SHP77 treated with DMSO at 0.1 percent for 48 hours (cell line): ENCODE measurements at regions not wholly inside any gene's neighbourhood (a gene's known extent, or its start where the extent isn't known, plus 50 kb on each side); places are given as distances from the start of the nearest gene placed in this dataset.
"Not testable (repeated sequence)": the region's sequence is repeated elsewhere in the genome, so short reads cannot be mapped to it uniquely, and the experiment has no call there.

Source experiments
- DNase-seq: peaks from one replicate; lab custom pipeline; 2025; lab: John Stamatoyannopoulos, UW

DNA sequence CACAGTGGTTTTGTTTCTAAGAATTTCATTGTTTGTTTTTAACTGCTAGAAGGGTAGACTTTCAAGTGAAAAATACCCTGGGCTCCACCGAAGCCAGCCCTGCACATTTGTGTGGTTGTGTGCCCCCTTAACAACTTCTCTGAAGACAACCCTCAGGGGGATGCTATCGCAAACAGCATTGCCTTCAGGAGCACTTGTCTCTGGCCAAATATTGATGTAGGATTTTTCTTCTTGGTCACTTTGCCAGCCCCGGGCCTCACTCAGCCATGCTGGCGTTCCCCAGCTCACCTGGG, 69.2 kb upstream of the SERP2 start:
- DNase-seq = no peak

DNA sequence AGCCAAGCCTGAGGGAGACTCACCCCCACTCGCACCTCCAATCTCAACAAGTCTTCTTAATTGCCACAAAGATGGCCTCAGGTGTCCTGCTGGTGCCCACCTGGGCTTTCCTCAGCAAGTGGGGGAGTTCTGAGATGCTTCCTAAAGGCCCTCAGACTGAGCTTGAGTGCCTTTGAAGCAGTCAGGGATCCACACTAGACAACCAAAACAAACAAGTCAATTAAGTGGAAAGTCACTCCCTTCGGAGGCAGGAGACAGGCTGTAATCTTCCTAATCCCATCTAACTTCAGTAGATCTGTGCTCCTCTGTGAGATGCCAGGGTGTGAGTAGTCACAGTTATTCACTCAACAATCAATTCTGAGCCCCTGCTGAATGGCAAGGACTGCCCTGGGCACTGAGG, 68.3 kb upstream of the SERP2 start:
- DNase-seq = no peak

- peak; percentile 84 for DNase-seq
These were observed 67.7 kb upstream of the SERP2 start for GRCh38 chr13:44305917-44306370.

GRCh38 chr13:44306371-44307192, 67.0 kb upstream of the SERP2 start:
- DNase-seq = no peak

- no peak for DNase-seq
These were observed 66.4 kb upstream of the SERP2 start for GRCh38 chr13:44307255-44307654.

DNA sequence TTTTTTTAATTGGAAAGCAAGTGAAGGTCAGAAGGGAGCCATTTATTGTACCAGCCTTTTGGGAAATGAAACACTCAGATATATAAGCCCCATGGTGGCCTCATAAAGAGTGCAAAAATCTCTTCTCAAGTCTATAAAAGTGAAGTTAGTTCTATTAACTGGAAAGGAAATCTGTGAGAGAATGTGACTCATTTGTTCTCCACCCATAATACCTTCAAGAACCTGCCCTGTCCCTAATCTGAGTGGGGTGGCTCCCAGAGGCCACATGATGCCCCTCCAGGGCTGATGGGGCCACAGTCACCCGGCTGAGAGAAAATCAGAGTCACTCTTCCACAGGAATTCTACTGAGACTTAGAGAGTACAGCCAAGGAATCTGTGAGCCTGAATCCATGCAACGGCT, 65.8 kb upstream of the SERP2 start:
- no peak for DNase-seq

DNA sequence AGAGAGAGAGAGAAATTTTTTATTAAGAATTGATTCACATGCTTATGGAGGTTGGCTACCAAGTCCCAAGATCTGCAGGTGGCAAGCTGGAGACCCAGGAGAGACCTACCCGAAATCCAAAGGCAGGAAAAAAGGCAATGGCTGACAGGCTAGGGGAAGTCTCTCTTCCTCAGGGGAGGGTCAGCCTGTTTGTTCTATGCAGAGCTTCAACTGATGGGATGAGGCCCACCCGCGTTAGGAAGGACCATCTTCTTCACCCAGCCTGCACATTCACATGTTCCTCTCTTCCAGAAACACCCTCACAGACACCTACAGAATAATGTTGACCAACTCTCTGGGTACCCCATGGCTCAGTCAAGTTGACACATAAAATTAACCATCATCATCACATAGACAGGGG, 65.3 kb upstream of the SERP2 start:
- no peak for DNase-seq

GRCh38 chr13:44309794-44310757, 63.5 kb upstream of the SERP2 start:
- peak; percentile 85 for DNase-seq

- DNase-seq = peak; percentile 64
These were observed 62.4 kb upstream of the SERP2 start for GRCh38 chr13:44311011-44311780.

DNA sequence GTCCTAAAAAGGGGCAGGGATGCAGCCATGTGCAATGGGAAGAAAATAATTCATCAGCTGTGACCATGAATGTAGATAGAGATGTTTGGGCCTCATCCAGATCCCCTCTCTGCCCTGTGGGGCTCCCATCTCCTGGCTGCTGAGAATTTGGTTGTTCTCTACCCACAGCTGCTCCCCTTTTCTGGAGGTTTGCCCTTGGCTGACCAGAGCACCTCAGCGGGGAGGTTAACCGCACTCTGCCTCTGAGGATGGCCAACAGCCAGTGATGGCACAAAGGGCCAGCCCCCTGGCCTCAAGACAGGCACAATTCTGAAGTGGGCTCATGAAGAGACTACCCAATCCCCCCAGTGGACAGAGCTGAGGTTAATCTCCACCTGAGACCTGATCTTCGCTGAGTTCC, 61.5 kb upstream of the SERP2 start:
- no peak for DNase-seq

DNA sequence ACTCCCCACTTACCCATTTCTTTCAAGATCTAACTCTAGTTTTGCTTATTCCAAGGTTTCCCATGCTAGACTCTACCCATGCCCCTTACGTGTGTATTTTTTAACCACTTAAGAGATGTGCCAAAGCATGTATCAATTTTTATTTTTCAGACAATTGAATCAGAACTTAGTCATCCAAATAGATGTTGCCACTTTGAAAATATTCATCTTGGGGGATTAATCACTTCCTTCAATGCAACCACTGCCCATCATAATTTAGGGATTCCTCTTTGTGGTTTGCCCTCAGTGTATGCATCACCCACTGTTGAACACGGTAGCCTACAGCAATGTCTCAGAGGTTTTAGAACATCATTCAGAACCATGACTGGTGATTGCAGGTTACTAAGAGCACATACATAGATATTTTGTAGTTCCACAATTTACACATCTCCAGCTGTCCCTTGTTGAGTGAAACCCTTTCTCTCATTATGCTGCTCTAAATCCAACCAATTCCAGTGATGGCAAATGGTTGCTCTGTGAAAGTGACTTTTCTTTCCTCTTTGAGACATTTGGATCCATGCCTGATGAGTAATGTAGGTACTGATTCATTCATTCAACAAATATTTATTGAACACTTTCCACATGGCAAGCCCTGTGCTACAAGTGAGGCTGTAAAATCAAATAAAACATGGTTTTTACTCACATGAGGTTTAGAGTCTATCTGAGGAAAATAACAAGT, 60.6 kb upstream of the SERP2 start:
- DNase-seq = no peak

DNA sequence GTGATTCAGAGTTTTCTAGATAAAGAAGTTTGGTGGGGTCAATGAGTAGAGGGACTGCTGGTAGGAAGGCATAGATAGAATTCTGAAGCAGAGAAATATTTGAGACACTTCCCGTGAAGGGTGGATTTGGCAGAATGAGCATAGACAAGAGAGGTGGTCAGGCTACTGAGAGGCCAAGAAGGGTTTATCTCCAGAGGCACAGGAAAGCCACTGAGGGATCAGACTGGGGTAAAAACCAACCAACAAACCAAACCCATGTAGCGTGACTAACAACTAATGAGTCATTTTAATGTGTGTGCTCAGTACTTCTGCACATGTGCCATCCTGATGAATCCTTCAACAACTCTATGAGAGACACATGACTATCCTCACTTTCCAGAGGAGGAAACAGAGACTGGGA, 60.0 kb upstream of the SERP2 start:
- no peak for DNase-seq

DNA sequence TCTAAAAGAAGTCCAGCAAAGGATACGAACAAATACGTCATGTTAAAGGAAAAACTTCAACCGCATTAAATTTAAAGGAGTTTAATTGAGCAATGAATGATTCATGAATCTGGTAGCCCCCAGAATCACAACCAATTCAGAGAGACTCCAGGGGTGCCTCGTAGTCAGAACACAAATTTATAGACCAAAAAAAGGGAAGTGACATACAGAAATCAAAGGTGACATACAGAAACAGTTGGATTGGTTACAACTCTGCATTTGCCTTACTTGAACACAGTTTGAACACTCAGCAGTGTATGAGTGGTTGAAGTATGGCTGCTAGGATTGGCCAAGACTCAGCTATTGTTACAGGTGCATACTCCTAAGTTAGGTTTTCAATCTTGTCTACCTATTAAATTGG, 59.5 kb upstream of the SERP2 start:
- DNase-seq = not testable (repeated sequence)

GRCh38 chr13:44317752-44318151, 55.9 kb upstream of the SERP2 start:
- DNase-seq = no peak

- DNase-seq = no peak
These were observed 55.5 kb upstream of the SERP2 start for GRCh38 chr13:44318161-44318560.

DNA sequence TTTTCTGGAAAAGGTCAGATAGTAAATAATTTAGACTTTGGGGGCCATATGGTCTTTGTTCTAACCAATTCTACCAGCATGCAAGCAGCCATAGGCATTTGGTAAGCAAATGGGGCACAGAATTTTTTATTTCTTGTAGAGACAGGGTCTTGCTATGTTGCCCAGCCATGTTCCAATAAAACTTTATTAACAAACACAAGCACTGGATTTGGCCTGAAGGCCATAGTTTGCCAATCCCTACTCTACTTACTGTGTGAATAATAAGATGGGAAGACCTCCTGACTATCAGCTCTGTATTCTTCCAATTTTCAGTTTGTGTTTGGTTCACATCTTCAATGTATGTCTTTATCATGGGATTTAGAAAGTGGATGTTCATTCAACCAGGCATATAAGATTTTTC, 53.0 kb upstream of the SERP2 start:
- DNase-seq = no peak

DNA sequence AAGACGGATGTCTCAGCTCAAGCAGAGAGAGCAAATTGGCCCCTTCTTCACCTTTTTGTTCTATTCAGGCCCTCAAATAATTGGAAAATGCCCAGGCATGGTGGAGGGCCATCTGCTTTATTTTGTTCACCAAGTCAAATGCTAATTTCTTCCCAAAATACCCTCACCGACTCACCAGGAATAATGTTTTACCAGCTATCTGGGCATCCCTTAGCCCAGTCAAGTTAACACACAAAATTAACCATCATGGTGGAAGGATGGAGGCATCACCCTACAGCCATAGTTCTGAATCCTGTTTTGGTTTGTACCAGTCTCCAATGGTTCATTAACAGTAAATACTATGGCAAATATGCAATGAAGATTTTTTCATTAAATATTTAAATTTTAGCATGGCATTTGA, 51.7 kb upstream of the SERP2 start:
- DNase-seq = no peak

- no peak for DNase-seq
These were observed 50.7 kb upstream of the SERP2 start for GRCh38 chr13:44322928-44323327.

DNA sequence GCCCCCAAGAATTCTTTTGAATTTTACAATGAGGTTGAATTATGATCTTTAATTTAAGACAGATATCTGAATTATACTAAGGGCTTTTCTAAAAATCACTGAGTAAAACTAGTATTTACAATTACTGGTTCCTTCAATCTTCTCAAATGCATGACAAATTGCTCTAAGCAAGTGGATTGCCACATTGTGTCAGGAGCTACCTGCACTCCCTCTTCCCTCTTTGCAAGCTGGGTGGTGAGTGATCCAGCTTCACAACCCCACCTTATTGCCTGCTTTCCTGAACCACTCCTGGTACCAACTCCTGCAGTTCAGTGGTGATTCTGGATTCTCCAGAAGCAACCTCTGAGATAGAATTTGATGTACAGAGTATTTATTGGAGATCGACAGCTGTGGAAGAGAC, 49.9 kb upstream of the SERP2 start:
- no peak for DNase-seq
